ENCODE measurements at regions not wholly inside any gene's neighbourhood (a gene's known extent, or its start where the extent isn't known, plus 50 kb on each side); places are given as distances from the start of the nearest gene placed in this dataset.

- no peak for TF ChIP-seq CTCF (IDR thresholded peaks at IDR 0.05)
- TF ChIP-seq ZFX (IDR thresholded peaks at IDR 0.05; ENCODE audit: borderline replicate concordance) = no peak
These were observed 58.6 kb upstream of the HMGXB4 start for GRCh38 chr22:35198738-35199137.

Data from 22Rv1 (cell line).